Esophagus squamous epithelium (tissue), 4 donors: ENCODE measurements at regions not wholly inside any gene's neighbourhood (a gene's known extent, or its start where the extent isn't known, plus 50 kb on each side); places are given as distances from the start of the nearest gene placed in this dataset.

Experiments used
- CTCF ChIP-seq, 6 experiments: fragments of 450-650 bp in 4 of 6; fragments of 200-600 bp in 2 of 6; sonication (generic) in 2 of 6; IDR thresholded peaks; one replicate each; pipeline ENCODE4 v1.5.1; 2016 to 2019; ENCODE audit warnings: antibody characterized with exemption in 6 of 6, mild to moderate bottlenecking in 4 of 6, moderate library complexity in 4 of 6
- POLR2A ChIP-seq, 4 donors: fragments of 450-650 bp; IDR thresholded peaks; one replicate each; pipeline ENCODE4 v1.6.1; 2017; ENCODE audit warnings: antibody characterized with exemption in 4 of 4, mild to moderate bottlenecking in 4 of 4, moderate library complexity in 3 of 4

- no peak for TF ChIP-seq CTCF (IDR thresholded peaks at IDR 0.05)
- TF ChIP-seq POLR2A (IDR thresholded peaks at IDR 0.05): no peak
Observed at GRCh38 chr1:196078691-196079090, 529.5 kb downstream of the KCNT2 start.
